Duodenal mucosa (tissue), 2 donors: ENCODE measurements at regions not wholly inside any gene's neighbourhood (a gene's known extent, or its start where the extent isn't known, plus 50 kb on each side); places are given as distances from the start of the nearest gene placed in this dataset.
"Not testable (repeated sequence)": the region's sequence is repeated elsewhere in the genome, so short reads cannot be mapped to it uniquely, and the experiment has no call there.

Experiments
- H3K27ac ChIP-seq: one replicate; pipeline ENCODE4 v1.7.0; 2013; ENCODE audit warnings: low read depth, low read length
- H3K27me3 ChIP-seq, 2 donors: one replicate each; pipeline ENCODE4 v1.7.0; 2013; ENCODE audit warnings: low read length in 2 of 2, control low read depth in 1 of 2; ENCODE audit not compliant: insufficient read depth in 2 of 2, control insufficient read depth in 1 of 2
- H3K36me3 ChIP-seq, 2 donors: one replicate each; pipeline ENCODE4 v1.7.0; 2013; ENCODE audit warnings: low read length in 2 of 2, control low read depth in 1 of 2; ENCODE audit not compliant: insufficient read depth in 2 of 2, control insufficient read depth in 1 of 2
- H3K4me1 ChIP-seq, 2 donors: one replicate each; pipeline ENCODE4 v1.7.0; 2013; ENCODE audit warnings: low read length in 2 of 2, control low read depth in 1 of 2; ENCODE audit not compliant: insufficient read depth in 2 of 2, control insufficient read depth in 1 of 2
- H3K4me3 ChIP-seq, 2 donors: one replicate each; pipeline ENCODE4 v1.7.0; 2013; ENCODE audit warnings: low read length in 2 of 2, low read depth in 1 of 2
- H3K9ac ChIP-seq, 2 donors: one replicate each; pipeline ENCODE4 v1.7.0; 2013; ENCODE audit warnings: low read length in 2 of 2, low read depth in 1 of 2
- H3K9me3 ChIP-seq, 2 donors: one replicate each; pipeline ENCODE4 v1.7.0; 2013; ENCODE audit warnings: low read length in 2 of 2, control low read depth in 1 of 2; ENCODE audit not compliant: control insufficient read depth in 1 of 2

DNA sequence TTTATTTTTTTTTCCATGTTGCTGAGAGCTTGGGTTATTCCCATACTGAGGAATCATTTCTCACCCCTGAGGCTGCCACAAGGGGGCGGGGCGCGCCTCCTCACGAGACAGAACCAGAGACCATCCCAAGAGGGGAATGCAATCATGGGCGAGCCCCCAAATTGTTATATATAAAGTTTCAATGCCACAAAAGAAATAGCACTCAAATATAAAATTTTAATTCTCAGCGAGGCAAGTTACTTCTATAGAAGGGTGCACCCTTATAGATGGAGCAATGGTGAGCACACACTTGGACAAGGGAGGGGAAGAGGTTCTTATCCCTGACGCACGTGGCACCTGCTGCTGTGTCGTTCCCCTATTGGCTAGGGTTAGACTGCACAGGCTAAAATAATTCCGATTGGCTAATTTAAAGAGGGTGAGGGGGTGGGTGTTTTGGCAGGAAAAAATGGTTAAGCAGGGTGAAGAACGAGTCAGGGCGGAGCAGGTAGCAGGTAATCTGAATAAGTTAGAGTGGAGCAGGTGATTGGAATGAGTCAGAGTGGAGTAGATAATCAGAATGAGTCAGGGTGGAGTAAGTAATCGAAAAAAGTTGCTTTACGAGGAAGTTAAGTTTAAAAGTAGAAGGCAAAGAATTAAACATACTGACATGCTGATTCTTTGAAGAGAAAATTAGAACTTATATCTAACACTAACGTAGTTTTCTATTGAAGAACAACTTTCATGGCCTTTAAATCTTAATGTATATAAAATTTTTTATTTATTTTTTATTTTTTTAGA, 177.5 kb downstream of the MTCL1 start:
- Histone ChIP-seq H3K27ac (no peak overlapping the region), H3K4me3 (no peak overlapping the region), H3K9ac (no peak overlapping the region), H3K9me3 (peaks cover 0 to 9% of the 10 kb centered on the region in 2 donors), H3K27me3 (no peaks in the 10 kb centered on the region), H3K36me3 (no peaks in the 10 kb centered on the region), H3K4me1 (no peaks in the 10 kb centered on the region)

DNA sequence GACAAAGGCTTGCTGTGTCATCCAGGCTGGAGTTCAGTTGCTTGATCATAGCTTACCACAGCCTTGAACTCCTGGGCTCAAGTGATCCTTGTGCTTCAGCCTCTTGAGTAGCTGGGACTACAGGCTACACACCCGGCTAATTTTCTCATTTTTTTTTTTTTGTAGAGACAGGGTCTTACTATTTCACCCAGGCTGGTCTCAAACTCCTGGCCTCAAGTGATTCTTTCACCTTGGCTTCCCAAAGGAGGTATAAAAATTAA, 178.0 kb downstream of the MTCL1 start:
- Histone ChIP-seq H3K9ac (no peak overlapping the region), H3K9me3 (peaks cover 0 to 9% of the 10 kb centered on the region in 2 donors), H3K27me3 (no peaks in the 10 kb centered on the region), H3K4me3 (no peak overlapping the region), H3K36me3 (no peaks in the 10 kb centered on the region), H3K4me1 (no peaks in the 10 kb centered on the region), H3K27ac (no peak overlapping the region)

- H3K36me3 ChIP-seq, H3K4me1 ChIP-seq, H3K27me3 ChIP-seq, H3K9ac ChIP-seq, H3K27ac ChIP-seq, H3K4me3 ChIP-seq, H3K9me3 ChIP-seq: not testable (repeated sequence)
These were observed 182.5 kb downstream of the MTCL1 start for GRCh38 chr18:8887877-8888276.

- H3K4me1 ChIP-seq: peaks cover 3 to 5% of the 10 kb centered on the region in 2 donors
- no peaks in the 10 kb centered on the region for H3K36me3 ChIP-seq
- no peak overlapping the region for H3K4me3 ChIP-seq
- no peak overlapping the region for H3K27ac ChIP-seq
- H3K27me3 ChIP-seq: no peaks in the 10 kb centered on the region
- no peak overlapping the region for H3K9ac ChIP-seq
- no peaks in the 10 kb centered on the region for H3K9me3 ChIP-seq
These were observed 184.1 kb downstream of the MTCL1 start for GRCh38 chr18:8889489-8889888.

GRCh38 chr18:8890503-8890902, 185.1 kb downstream of the MTCL1 start:
- not testable (repeated sequence) for H3K27ac ChIP-seq, H3K4me3 ChIP-seq, H3K9ac ChIP-seq, H3K4me1 ChIP-seq, H3K9me3 ChIP-seq, H3K36me3 ChIP-seq, H3K27me3 ChIP-seq

GRCh38 chr18:8890957-8891464, 185.7 kb downstream of the MTCL1 start:
- no peak overlapping the region for H3K27ac ChIP-seq

DNA sequence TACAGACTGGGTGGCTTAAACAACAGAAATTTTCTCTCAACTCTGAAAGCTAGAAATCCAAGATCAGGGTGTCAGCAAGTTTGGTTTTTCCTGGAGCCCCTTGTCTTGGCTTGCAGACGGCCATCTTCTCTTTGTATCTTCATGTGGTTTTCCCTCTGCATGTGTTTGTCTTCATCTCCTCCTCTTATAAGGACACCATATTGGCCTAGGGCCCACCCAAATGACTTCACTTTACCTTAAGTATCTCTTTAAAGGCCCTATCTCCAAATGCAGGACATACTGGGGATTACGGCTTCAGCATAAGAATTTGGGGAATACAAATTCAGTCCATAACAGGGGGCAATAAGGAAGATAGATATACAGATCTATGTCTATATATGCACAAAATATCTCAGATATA, 187.9 kb downstream of the MTCL1 start:
- Histone ChIP-seq H3K9me3 (no peaks in the 10 kb centered on the region), H3K9ac (no peak overlapping the region), H3K36me3 (no peaks in the 10 kb centered on the region), H3K4me1 (peaks cover 3 to 5% of the 10 kb centered on the region in 2 donors), H3K27me3 (no peaks in the 10 kb centered on the region), H3K27ac (no peak overlapping the region), H3K4me3 (no peak overlapping the region)

More at GRCh38 chr18:8890957-8891464, 185.7 kb downstream of the MTCL1 start:
- no peaks in the 10 kb centered on the region for H3K9me3 ChIP-seq
- H3K4me1 ChIP-seq: peaks cover 3 to 5% of the 10 kb centered on the region in 2 donors
- H3K4me3 ChIP-seq: no peak overlapping the region
- H3K36me3 ChIP-seq: no peaks in the 10 kb centered on the region
- H3K9ac ChIP-seq: no peak overlapping the region
- no peaks in the 10 kb centered on the region for H3K27me3 ChIP-seq

DNA sequence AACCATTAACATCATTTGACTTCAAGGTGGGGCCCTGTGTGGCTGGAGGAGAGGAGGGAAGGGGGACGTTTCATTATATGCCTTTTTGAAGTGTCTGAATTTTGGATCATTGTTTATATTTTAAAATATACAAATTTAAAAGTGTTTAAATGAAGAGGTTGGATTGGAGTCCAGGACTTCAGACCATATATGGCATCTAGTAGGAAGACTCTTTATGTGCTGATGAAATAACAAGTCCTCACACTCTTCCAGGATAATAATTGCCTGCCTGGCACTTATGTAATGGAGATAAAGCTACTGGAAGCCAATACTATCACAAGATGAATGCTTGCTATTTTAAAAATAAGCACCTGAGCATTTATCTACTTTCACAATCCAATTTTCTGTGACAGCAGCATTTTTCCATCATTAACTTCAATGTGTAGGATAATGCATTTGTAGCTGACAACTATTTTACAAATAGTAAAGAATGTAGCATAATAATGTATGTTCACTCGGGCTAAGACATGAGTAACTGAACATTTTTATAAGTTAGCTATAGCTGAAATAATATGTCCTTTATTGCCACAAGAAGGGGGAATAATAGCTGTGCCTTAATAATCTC, 188.4 kb downstream of the MTCL1 start:
- Histone ChIP-seq H3K9ac (no peak overlapping the region), H3K9me3 (no peaks in the 10 kb centered on the region), H3K36me3 (no peaks in the 10 kb centered on the region), H3K27ac (no peak overlapping the region), H3K4me1 (peaks cover 3 to 5% of the 10 kb centered on the region in 2 donors), H3K27me3 (no peaks in the 10 kb centered on the region), H3K4me3 (no peak overlapping the region)

GRCh38 chr18:8894823-8895222, 189.5 kb downstream of the MTCL1 start:
- no peaks in the 10 kb centered on the region for H3K9me3 ChIP-seq
- no peaks in the 10 kb centered on the region for H3K36me3 ChIP-seq
- no peak overlapping the region for H3K27ac ChIP-seq
- H3K9ac ChIP-seq: no peak overlapping the region
- no peaks in the 10 kb centered on the region for H3K27me3 ChIP-seq
- H3K4me1 ChIP-seq: peaks cover 3 to 5% of the 10 kb centered on the region in 2 donors
- H3K4me3 ChIP-seq: no peak overlapping the region

- no peak overlapping the region for H3K27ac ChIP-seq
- no peaks in the 10 kb centered on the region for H3K9me3 ChIP-seq
These were observed 190.0 kb downstream of the MTCL1 start for GRCh38 chr18:8895341-8895740.

More at GRCh38 chr18:8895341-8895740, 190.0 kb downstream of the MTCL1 start:
- Histone ChIP-seq H3K4me1 (peaks cover 3 to 5% of the 10 kb centered on the region in 2 donors), H3K9ac (no peak overlapping the region), H3K27me3 (no peaks in the 10 kb centered on the region), H3K4me3 (no peak overlapping the region), H3K36me3 (no peaks in the 10 kb centered on the region)
